HG03159 (cell line): ENCODE measurements at regions not wholly inside any gene's neighbourhood (a gene's known extent, or its start where the extent isn't known, plus 50 kb on each side); places are given as distances from the start of the nearest gene placed in this dataset.
"Not testable (repeated sequence)": the region's sequence is repeated elsewhere in the genome, so short reads cannot be mapped to it uniquely, and the experiment has no call there.

Experiments
- ATAC-seq: cut with Tn5 transposase; IDR thresholded peaks from one replicate; pipeline ENCODE4 v1.9.1; 2021; ENCODE audit warnings: mild to moderate bottlenecking, moderate library complexity; ENCODE audit not compliant: unreplicated experiment

DNA sequence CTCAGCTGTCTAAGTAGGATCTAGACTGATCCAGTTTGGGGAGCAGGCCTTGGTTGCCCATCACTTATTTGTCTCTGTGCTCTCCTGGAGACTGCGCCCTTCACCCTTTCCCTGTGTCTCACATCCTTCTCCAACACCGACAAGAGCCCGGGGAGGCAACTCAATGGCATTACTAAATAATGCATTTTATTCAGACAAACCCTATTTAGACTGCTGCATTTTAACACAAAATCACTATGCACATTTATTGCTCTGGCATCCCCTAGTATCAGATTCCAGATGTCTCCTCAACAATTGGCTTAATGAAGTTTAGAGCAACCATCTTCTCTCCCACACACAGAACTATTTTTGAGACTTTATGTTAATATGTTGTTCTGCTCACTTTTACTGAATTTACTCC is 436.4 kb upstream of the CHRM3 start:
- no peak for ATAC-seq

DNA sequence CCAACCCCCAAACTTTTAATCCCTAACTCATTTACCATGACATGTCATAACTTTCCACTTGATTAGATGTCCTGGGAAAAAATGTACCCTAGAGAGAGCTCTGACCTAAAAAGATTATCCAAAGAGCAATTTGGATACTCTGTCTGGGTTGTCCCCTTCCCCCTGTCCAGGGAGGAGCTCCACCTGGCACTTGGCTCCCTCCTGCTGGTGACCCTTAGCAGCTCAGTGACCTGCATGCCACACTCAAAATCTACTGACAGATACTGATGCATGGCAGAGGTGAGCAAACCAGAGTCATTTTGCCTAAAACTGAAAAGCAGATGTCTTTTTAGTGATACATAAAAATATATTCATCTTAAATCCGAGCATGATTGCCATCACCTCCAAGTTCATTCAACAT is 442.3 kb upstream of the CHRM3 start:
- no peak for ATAC-seq

DNA sequence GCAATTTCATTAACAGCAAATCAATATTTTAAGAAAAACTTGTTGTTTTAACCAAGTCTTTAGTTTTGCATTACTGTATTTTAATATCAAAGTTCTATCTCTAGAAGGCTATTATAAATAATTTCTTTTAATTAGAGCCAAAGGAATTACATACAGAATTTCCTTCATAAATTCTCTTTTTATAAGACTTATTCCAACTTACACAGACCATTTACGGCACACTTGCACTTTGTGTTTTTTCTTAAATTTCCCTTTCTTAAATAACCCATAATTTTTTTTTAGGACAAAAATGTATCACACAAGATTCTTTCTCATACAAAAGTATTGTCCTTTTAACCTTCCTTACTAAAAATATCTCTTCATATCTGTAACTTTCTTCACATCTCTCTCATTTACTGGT is 458.5 kb upstream of the CHRM3 start:
- ATAC-seq = no peak

- no peak for ATAC-seq
These were observed 469.5 kb upstream of the CHRM3 start for GRCh38 chr1:238916828-238917227.

GRCh38 chr1:238914346-238914745 is 472.0 kb upstream of the CHRM3 start:
- no peak for ATAC-seq

DNA sequence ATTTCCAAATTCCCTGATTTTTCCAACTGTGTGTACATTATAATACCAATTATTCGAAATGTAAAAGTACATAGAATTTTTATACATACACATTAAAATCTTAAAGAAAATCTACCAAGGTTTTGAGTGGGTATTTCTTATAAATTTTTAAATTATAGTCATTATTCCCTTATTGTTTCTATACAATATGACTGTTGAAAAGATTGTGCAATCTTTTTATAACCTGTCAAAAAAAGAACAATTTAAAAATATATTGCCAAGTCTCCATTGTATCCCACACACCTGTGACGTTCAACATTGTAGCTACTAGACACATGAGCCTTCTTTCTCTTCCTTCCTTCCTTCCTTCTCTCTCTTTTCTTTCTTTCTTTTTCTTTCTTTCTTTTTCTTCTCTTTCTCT is 473.2 kb upstream of the CHRM3 start:
- ATAC-seq = no peak

DNA sequence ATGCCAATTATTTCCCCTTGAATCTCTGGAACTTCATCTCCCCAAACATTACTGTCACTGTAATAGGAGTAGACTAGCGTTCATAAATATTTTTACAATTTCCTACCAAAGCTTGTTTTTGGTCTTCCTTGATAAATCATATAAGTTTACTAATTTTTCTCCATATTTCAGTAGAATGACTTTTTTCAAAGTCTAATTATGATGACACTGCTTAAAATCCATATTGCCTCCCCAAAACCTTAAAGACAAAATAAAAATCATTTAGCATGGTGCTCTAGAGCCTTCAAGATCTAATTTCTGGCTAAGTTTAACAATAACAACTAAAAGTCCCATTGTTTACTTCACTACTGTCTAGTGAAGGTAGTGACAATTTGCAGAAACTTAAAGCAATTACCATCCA is 474.2 kb upstream of the CHRM3 start:
- no peak for ATAC-seq

DNA sequence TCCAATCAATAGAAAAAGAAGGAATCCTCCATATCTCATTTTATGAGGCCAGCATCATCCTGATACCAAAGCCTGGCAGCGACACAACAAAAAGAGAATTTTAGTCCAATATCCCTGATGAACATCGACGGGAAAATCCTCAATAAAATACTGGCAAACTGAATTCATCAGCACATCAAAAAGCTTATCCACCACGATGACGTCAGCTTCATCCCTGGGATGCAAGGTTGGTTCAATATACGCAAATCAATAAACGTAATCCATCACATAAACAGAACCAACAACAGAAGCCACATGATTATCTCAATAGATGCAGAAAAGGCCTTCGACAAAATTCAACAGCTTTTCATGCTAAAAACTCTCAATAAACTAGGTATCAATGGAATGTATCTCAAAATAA is 483.6 kb upstream of the CHRM3 start:
- ATAC-seq = not testable (repeated sequence)

DNA sequence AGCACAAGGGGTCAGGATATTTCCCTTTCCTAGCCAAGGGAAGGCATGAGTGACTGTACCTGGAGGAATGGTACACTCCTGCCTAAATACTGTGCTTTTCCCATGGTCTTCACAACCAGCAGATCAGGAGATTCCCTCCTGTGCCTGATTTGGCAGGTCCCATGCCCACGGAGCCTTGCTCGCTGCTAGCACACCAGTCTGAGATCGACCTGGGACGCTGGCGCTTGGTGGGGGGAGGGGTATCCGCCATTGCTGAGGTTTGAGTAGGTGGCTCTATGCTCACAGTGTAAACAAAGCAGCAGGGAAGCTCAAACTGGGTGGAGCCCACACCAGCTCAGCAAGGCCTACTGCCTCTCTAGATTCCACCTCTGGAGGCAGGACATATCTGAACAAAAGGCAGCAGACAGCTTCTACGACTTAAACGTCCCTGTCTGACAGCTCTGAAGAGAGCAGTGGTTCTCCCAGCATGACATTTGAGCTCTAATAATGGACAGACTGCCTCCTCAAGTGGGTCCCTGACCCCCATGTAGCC is 486.0 kb upstream of the CHRM3 start:
- ATAC-seq = no peak

DNA sequence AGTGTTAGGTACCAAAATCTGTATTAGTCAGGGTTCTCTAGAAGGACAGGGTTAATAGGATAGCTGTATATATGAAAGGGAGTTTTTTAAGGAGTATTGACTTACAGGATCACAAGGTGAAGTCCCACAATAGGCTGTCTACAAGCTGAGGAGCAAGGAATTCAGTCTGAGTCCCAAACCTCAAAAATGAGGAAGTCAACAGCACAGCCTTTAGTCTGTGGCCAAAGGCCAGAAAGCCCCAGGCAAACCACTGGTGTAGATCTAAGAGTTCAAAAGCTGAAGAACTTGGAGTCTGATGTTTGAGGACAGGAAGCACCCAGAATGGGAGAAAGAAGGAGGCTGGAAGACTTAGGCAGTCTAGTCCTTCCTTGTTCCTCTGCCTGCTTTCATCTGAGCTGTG is 487.5 kb upstream of the CHRM3 start:
- no peak for ATAC-seq

GRCh38 chr1:238895911-238896310 is 490.5 kb upstream of the CHRM3 start:
- no peak for ATAC-seq

DNA sequence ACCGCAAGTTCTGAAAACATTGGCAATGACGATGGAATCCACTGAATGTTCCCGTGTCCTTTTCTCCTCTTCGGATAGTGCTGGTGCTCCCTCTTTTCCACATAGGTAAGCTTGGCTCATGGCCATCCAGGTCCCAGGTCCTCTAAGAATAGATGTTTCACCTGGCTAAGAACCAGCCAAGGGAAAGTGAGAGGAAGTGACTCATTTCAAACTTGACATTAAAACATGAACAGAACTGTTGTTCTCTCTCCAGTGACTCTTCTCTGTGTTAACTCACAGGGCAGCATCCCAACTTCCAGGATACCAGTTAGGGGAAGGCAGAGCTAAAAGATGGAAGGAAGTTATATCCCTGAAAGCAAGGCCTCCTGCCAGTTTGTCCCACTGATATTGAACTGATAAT is 493.8 kb upstream of the CHRM3 start:
- no peak for ATAC-seq

DNA sequence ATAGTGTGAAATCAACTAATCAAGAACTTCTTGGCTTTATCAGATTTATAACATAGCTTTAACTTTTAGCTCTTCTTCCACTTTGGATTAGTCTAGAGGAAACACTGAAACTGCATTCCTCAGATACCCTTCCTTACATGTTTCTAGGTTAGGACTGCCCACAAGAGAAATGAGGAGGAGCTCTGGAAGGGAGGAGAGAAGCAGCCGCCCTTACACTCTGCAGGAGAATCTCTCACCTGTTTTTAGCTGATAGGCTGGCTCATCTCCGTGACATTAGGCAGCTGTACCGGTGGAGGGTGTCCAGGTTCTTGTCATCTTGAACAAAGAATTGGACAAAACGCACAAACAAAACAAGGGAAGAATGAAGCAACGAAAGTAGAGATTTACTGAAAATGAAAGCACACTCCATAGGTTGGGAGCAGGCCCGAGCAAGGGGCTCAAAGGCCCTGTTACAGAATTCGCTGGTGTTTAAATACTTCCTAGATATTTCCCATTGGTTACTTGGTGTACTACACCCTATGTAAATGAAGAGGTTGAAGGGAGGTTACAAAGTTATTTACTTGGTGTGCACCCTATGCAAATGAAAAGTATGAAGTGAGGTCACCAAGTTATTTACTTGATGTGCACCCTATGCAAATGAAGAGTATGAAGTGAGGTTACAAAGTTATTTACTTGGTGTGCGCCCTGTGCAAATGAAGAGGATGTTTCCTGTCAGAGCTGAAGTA is 524.9 kb upstream of the CHRM3 start:
- ATAC-seq = no peak

GRCh38 chr1:238833919-238834318 is 552.4 kb upstream of the CHRM3 start:
- ATAC-seq = no peak

- ATAC-seq = no peak
These were observed 554.3 kb upstream of the CHRM3 start for GRCh38 chr1:238832106-238832505.

DNA sequence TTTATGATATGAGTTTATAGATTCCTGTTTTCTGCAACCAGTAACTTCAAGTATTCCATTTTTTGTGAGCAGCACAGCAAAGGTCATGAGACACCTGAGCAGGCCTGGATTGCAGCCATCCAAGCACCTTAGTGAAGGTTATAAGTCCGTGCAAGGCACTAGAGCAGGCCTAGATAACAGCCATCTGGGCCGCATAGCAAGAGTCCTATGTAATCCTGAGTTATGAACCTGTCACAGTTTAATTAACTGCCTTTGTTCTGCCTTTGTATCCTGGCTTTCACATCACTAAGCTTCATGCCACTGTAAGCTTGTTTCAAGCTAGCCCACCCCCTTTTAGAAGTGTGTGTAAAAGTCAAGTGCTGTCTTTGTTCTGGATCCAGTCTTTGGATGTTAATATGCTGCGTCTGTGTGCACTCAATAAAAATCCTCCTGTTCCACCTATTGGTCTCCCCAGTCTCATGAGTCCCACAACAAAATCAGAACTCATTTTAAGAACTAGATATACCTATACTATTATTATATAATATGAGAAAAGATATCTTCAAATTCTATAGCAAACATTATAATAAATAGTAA is 556.2 kb upstream of the CHRM3 start:
- no peak for ATAC-seq

DNA sequence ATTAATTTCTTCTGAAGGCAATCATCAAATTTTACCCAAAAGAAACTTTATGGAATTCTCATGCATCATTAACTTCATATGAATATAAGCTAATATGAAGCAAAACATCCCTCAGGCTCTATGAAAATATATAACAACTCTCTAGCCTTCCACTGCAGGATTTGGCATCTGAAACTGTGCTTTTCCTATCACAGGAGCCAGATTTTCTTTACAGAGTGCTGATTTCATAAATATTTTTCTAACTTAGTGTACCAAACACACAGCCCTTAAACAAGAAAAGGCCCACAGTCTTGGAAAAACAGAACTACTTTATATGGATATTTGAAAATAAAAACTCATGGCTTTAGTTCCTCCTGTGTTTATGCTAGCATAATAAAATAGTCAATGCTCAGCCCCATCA is 559.5 kb upstream of the CHRM3 start:
- no peak for ATAC-seq

DNA sequence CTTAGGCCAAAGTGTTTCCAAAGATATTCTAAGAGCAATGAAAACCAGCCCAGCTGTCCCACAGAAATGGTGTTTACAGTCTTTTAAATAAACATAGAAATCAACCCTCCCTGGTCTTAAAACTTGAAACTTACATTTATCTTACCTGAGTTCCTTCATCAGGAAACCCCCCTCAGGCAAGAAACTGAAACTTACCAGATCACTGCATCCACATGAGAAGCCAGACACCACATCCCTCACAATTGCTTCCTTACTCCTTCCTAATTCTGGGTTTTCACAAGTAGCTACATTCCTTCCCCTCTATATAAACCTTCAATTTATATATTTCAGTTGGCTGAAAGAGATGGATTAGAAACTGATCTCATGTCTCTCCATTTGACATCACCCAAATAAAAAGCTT is 563.0 kb upstream of the CHRM3 start:
- no peak for ATAC-seq

DNA sequence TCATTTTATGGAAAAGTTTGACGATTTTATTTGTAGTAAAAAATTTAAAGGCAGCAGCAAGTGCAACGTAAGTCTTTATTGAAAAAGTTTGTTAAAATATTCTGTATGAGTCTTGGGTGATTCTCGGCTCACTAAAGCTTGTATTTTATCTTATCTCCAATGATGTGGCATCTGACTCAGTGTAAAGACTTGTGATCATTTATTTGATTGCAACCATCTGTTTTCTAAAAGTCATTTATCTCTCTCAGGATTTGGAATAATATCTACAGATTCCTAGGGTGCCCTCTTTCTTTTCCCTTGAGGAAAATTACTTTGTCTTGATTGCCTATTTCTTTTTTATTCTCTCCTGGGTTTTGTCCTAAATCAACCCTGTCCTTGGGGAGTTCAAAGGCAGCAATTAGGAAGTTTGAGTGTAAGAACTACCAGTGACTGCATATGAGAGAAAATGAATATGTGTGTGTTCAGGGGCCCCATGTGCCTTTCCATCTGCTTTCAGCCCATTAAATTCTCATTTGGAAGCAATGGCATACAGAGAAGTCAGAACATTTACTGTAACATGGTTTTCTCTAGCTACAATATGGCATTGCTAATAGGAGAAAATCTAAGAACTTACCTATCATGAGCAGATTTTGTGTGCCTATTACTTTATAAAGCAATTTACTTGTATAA is 575.0 kb upstream of the CHRM3 start:
- ATAC-seq = no peak

DNA sequence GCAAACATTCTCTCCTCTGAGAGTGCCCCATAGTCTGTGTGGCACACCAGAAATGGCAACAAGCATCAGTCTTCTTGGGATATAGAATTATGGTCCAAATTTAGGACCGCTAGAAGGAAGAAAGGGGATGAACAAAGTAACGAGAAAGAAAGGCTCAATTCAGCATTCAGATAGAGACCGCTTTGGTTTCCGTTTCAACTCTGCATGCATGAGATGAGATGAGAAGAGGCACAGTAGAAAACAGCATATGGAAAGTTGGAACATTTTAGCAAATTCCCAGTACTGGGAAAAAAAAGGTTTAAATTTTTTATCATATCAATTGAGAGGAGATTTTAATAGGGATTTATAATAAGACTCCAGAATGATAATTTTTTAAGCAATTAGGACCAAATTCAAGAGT is 595.5 kb upstream of the CHRM3 start:
- ATAC-seq = no peak

DNA sequence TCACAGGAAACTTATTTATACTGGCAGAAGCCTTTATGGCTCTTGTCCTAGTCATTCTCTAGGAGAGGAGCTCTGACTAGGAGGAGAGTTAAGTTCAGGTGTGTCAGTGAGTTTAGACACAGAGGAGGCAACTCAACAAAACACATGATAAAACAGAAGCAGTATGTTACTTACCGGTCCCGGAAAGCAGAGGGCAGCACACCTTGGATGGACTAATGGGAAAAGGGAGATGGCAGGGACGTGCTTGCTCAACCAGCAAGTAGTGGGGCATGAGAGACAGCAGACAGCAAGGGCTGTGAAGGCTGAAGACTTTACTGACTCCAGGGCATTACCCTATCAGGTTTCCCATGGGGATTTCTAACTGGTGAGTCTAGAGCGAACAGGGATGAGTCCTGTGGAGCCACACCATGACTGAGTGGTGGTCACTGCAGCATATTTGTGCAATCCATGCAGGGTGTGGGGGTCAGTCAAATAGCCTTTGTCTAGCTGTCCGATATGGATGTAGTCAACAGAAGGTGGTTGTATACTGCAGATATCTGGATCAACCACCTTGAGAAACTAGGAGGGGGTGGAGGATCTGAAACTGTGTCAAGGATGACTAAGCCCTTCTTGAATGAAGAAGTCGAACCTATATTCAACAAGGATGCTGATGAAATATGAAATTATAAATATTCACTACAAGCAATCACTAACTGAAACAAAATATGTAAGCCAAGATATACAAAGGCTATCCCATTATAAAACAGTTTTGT is 596.3 kb upstream of the CHRM3 start:
- no peak for ATAC-seq

- ATAC-seq = no peak
These were observed 598.9 kb upstream of the CHRM3 start for GRCh38 chr1:238787471-238787870.
